ENCODE measurements at regions not wholly inside any gene's neighbourhood (a gene's known extent, or its start where the extent isn't known, plus 50 kb on each side); places are given as distances from the start of the nearest gene placed in this dataset.
"Not testable (repeated sequence)": the region's sequence is repeated elsewhere in the genome, so short reads cannot be mapped to it uniquely, and the experiment has no call there.

DNA sequence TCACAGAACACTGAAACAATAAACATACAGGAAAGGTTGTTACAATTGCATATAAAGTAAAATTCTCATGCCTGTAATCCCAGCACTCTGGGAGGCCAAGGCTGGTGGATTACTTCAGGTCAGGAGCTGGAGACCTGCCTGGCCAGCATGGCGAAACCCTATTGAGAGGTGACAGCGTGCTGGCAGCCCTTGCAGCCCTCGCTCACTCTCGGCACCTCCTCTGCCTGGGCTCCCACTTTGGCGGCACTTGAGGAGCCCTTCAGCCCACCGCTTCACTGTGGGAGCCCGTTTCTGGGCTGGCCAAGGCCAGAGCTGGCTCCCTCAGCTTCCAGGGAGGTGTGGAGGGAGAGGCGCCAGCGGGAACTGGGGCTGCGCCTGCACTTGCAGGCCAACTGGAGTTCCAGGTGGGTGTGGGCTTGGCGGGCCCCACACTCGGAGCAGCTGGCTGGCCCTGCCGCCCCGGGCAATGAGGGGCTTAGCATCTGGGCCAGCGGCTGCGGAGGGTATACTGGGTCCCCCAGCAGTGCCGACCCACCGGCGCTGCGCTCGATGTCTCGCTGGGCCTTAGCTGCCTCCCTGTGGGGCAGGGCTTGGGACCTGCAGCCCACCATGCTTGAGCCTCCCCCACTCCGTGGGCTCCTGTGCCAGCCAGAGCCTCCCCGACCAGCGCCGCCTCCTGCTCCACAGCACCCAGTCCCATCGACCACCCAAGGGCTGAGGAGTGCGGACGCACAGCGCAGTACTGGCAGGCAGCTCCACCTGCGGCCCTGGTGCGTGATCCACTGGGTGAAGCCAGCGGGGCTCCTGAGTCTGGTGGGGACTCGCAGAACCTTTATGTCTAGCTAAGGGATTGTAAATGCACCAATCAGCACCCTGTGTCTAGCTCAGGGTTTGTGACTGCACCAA is 51.5 kb upstream of the MBNL1 start:
- DNase-seq (ENCODE audit: low read depth), result not testable (repeated sequence)

DNA sequence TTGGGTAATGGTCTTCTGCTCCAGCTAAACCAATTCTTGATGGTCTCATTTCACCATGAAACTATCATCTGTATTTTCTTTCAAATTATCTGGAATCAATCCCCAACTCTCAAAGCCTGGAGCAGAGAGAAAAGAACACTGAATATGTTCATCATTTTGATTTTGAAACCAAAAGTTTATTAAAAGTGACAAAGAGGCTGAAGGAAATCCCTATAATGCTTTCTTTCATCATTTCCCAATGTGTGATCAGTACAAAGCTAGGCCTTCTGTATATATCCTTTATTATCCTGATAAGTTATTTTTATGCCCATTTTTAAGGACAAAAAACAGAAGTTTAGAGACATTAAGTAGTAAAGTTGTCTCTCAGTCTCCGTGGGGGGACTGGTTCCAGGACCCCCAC is 50.1 kb upstream of the MBNL1 start:
- DNase-seq (ENCODE audit: low read depth), result no peak
